ENCODE measurements at regions not wholly inside any gene's neighbourhood (a gene's known extent, or its start where the extent isn't known, plus 50 kb on each side); places are given as distances from the start of the nearest gene placed in this dataset.

GRCh38 chr15:92288755-92289154 is 104.9 kb upstream of the ST8SIA2 start:
- Histone ChIP-seq H3K27ac (no peak overlapping the region), H3K27me3 (no peaks in the 10 kb centered on the region), H3K4me1 (no peaks in the 10 kb centered on the region), H3K9me3 (no peaks in the 10 kb centered on the region), H3K36me3 (no peaks in the 10 kb centered on the region), H3K4me3 (no peak overlapping the region)
- intact Hi-C loops (cut with DNase I): no loop called here
- DNase-seq: no peak
- no peak for ATAC-seq
- no peak for TF ChIP-seq CTCF (IDR thresholded peaks at IDR 0.05)

GRCh38 chr15:92289733-92290132 is 103.9 kb upstream of the ST8SIA2 start:
- Histone ChIP-seq H3K4me1 (no peaks in the 10 kb centered on the region), H3K27me3 (no peaks in the 10 kb centered on the region), H3K36me3 (no peaks in the 10 kb centered on the region), H3K9me3 (no peaks in the 10 kb centered on the region), H3K27ac (no peak overlapping the region), H3K4me3 (no peak overlapping the region)
- intact Hi-C loops (cut with DNase I): no loop called here
- no peak for TF ChIP-seq CTCF (IDR thresholded peaks at IDR 0.05)
- ATAC-seq (no peak), DNase-seq (no peak)

- TF ChIP-seq CTCF (IDR thresholded peaks at IDR 0.05): no peak
- no peak for DNase-seq
- Histone ChIP-seq H3K4me1 (no peaks in the 10 kb centered on the region), H3K4me3 (no peak overlapping the region), H3K27ac (no peak overlapping the region), H3K9me3 (no peaks in the 10 kb centered on the region), H3K27me3 (no peaks in the 10 kb centered on the region), H3K36me3 (no peaks in the 10 kb centered on the region)
- intact Hi-C loops (cut with DNase I): no loop called here
- no peak for ATAC-seq
Measured at GRCh38 chr15:92290359-92290992, 103.2 kb upstream of the ST8SIA2 start.

- Histone ChIP-seq H3K4me3 (no peak overlapping the region), H3K27ac (no peak overlapping the region), H3K27me3 (no peaks in the 10 kb centered on the region), H3K9me3 (no peaks in the 10 kb centered on the region), H3K36me3 (no peaks in the 10 kb centered on the region), H3K4me1 (no peaks in the 10 kb centered on the region)
- ATAC-seq (no peak), DNase-seq (no peak)
- TF ChIP-seq CTCF (IDR thresholded peaks at IDR 0.05): no peak
- intact Hi-C loops (cut with DNase I): no loop called here
Measured at GRCh38 chr15:92291900-92292299, 101.8 kb upstream of the ST8SIA2 start.

- Histone ChIP-seq H3K27ac (no peak overlapping the region), H3K4me1 (no peaks in the 10 kb centered on the region), H3K27me3 (no peaks in the 10 kb centered on the region), H3K4me3 (no peak overlapping the region), H3K9me3 (no peaks in the 10 kb centered on the region), H3K36me3 (no peaks in the 10 kb centered on the region)
- no peak for DNase-seq
- TF ChIP-seq CTCF (IDR thresholded peaks at IDR 0.05): no peak
- ATAC-seq: no peak
- intact Hi-C loops (cut with DNase I): no loop called here
Measured at GRCh38 chr15:92294759-92295158, 98.9 kb upstream of the ST8SIA2 start.

Data from upper lobe of right lung (tissue), 1 donor.